CD4-positive, CD25-positive, alpha-beta regulatory T cell (primary cell): ENCODE measurements at regions not wholly inside any gene's neighbourhood (a gene's known extent, or its start where the extent isn't known, plus 50 kb on each side); places are given as distances from the start of the nearest gene placed in this dataset.

Experiments
- ATAC-seq, 2 donors: fragments of 150-1000 bp; cut with Tn5 transposase; one replicate each; pipeline ENCODE4 v1.10.0; 2021; ENCODE audit warnings: low read depth in 2 of 2, moderate number of reproducible peaks in 2 of 2, moderate library complexity in 1 of 2
- DNase-seq, 3 donors: peaks; one replicate each; pipeline versions ENCODE4 v3.0.0 to v3.0.0-alpha.2; 2012 to 2022; ENCODE audit warnings: mixed read lengths in 1 of 3
- H3K27ac ChIP-seq: one replicate; pipeline ENCODE4 v1.7.0; 2013; ENCODE audit warnings: mild to moderate bottlenecking, low read length; ENCODE audit not compliant: insufficient read depth, poor library complexity, severe bottlenecking
- H3K27me3 ChIP-seq: one replicate; pipeline ENCODE4 v1.7.0; 2013; ENCODE audit warnings: low read length; ENCODE audit not compliant: control insufficient read depth, insufficient read depth
- H3K36me3 ChIP-seq: one replicate; pipeline ENCODE4 v1.7.0; 2013; ENCODE audit warnings: mild to moderate bottlenecking, low read length, moderate library complexity; ENCODE audit not compliant: control insufficient read depth, insufficient read depth
- H3K4me1 ChIP-seq: 2 replicates; pipeline ENCODE4 v1.7.0; 2013; ENCODE audit warnings: mild to moderate bottlenecking, low read length; ENCODE audit not compliant: insufficient read depth, control insufficient read depth, poor library complexity, severe bottlenecking
- H3K4me3 ChIP-seq: one replicate; pipeline ENCODE4 v1.7.0; 2013; ENCODE audit warnings: low read depth, mild to moderate bottlenecking, low read length, moderate library complexity
- H3K9me3 ChIP-seq, 2 experiments: 1 replicate in 1 of 2; 2 replicates in 1 of 2; pipeline ENCODE4 v1.7.0; 2013; ENCODE audit warnings: low read length in 2 of 2, mild to moderate bottlenecking in 1 of 2, moderate library complexity in 1 of 2; ENCODE audit not compliant: control insufficient read depth in 2 of 2
- H3K27ac Mint-ChIP-seq, 3 donors: one replicate each; pipeline ENCODE4 v1.8.0; 2020 to 2022; ENCODE audit warnings: mild to moderate bottlenecking in 3 of 3, mixed read lengths in 3 of 3, moderate library complexity in 2 of 3
- H3K27me3 Mint-ChIP-seq: one replicate; pipeline ENCODE4 v1.8.0; 2022; ENCODE audit warnings: mild to moderate bottlenecking, mixed read lengths
- H3K36me3 Mint-ChIP-seq: one replicate; pipeline ENCODE4 v1.8.0; 2020; ENCODE audit warnings: mixed read lengths
- H3K4me1 Mint-ChIP-seq, 4 donors: one replicate each; pipeline ENCODE4 v1.8.0; 2020 to 2022; ENCODE audit warnings: mixed read lengths in 4 of 4, mild to moderate bottlenecking in 1 of 4
- H3K4me3 Mint-ChIP-seq, 4 donors: one replicate each; pipeline ENCODE4 v1.8.0; 2020 to 2022; ENCODE audit warnings: mild to moderate bottlenecking in 4 of 4, mixed read lengths in 4 of 4, moderate library complexity in 3 of 4
- H3K9me3 Mint-ChIP-seq, 7 donors: one replicate each; pipeline ENCODE4 v1.8.0; 2020 to 2022; ENCODE audit warnings: mixed read lengths in 7 of 7, mild to moderate bottlenecking in 3 of 7, moderate library complexity in 2 of 7

- no peaks in the 10 kb centered on the region for H3K36me3 ChIP-seq
- Mint-ChIP-seq H3K4me1 (no peaks in the 10 kb centered on the region), H3K27ac (no peak overlapping the region), H3K27me3 (no peaks in the 10 kb centered on the region), H3K9me3 (peaks cover 0 to 21% (median 0%) of the 10 kb centered on the region in 7 donors), H3K36me3 (no peaks in the 10 kb centered on the region), H3K4me3 (no peak overlapping the region)
- H3K9me3 ChIP-seq = no peaks in the 10 kb centered on the region
- no peaks in the 10 kb centered on the region for H3K27me3 ChIP-seq
- ATAC-seq (no peak), DNase-seq (no peak)
- no peak overlapping the region for H3K27ac ChIP-seq
- H3K4me3 ChIP-seq = no peak overlapping the region
- H3K4me1 ChIP-seq = no peaks in the 10 kb centered on the region
Measured at GRCh38 chr1:69284508-69284907, 283.2 kb upstream of the LRRC7 start.

DNA sequence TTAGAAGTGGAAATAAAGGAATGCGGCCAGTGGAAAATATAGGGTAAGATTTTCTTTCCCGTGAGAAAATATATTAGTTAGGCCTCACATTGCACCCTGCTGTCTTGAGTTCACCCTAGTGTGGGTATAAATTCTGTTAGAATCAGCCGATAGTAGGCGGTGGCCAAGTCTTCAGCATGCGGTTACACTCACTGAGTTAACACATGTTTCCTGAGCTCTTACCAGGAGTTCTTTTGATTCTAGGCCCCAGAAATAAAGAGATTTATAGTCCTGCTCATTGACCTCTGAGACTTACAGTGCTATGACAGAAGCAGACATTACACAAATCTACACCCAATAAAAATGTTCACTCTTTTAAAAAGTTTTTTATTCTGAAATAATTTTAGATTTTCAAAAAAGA, 279.3 kb upstream of the LRRC7 start:
- Mint-ChIP-seq H3K9me3 (peaks cover 0 to 17% (median 1%) of the 10 kb centered on the region in 7 donors), H3K27ac (no peak overlapping the region), H3K4me3 (no peak overlapping the region), H3K4me1 (no peaks in the 10 kb centered on the region), H3K36me3 (no peaks in the 10 kb centered on the region), H3K27me3 (no peaks in the 10 kb centered on the region)
- Histone ChIP-seq H3K4me3 (no peak overlapping the region), H3K36me3 (no peaks in the 10 kb centered on the region), H3K27me3 (no peaks in the 10 kb centered on the region), H3K9me3 (no peaks in the 10 kb centered on the region), H3K4me1 (no peaks in the 10 kb centered on the region), H3K27ac (no peak overlapping the region)
- no peak for DNase-seq
- ATAC-seq = no peak

GRCh38 chr1:69290291-69290690, 277.4 kb upstream of the LRRC7 start:
- H3K36me3 ChIP-seq = no peaks in the 10 kb centered on the region
- no peaks in the 10 kb centered on the region for H3K9me3 ChIP-seq
- Mint-ChIP-seq H3K4me3 (no peak overlapping the region), H3K9me3 (peaks cover 0 to 17% (median 1%) of the 10 kb centered on the region in 7 donors), H3K4me1 (no peaks in the 10 kb centered on the region), H3K27me3 (no peaks in the 10 kb centered on the region), H3K27ac (no peak overlapping the region), H3K36me3 (no peaks in the 10 kb centered on the region)
- no peaks in the 10 kb centered on the region for H3K4me1 ChIP-seq
- no peak overlapping the region for H3K27ac ChIP-seq
- no peaks in the 10 kb centered on the region for H3K27me3 ChIP-seq
- DNase-seq (no peak), ATAC-seq (no peak)
- H3K4me3 ChIP-seq = no peak overlapping the region

DNA sequence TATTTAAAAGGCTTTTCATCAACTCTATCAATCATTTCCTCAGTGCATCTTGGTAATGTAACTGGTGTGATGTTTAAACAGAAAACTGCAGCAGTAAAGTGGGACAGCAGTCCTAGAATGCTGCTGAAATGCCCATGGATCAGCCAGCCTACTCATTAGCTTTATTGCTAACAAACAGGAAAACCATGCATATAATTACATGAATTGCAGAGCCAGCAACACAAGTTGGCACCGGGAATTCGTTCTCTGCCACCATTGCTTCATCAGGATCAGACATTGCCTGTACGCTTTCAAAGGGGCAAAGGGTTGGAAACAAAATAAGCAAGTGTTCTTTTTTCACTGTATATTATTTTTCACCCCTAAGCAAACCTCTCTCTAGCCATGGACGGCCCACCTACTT, 276.2 kb upstream of the LRRC7 start:
- Mint-ChIP-seq H3K4me3 (no peak overlapping the region), H3K27me3 (no peaks in the 10 kb centered on the region), H3K27ac (no peak overlapping the region), H3K4me1 (no peaks in the 10 kb centered on the region), H3K36me3 (no peaks in the 10 kb centered on the region), H3K9me3 (peaks cover 0 to 17% (median 1%) of the 10 kb centered on the region in 7 donors)
- Histone ChIP-seq H3K27ac (no peak overlapping the region), H3K27me3 (no peaks in the 10 kb centered on the region), H3K36me3 (no peaks in the 10 kb centered on the region), H3K4me1 (no peaks in the 10 kb centered on the region), H3K9me3 (no peaks in the 10 kb centered on the region), H3K4me3 (no peak overlapping the region)
- DNase-seq = no peak
- no peak for ATAC-seq

- DNase-seq (no peak), ATAC-seq (no peak)
- no peak overlapping the region for H3K4me3 Mint-ChIP-seq
- no peak overlapping the region for H3K4me3 ChIP-seq
- H3K27ac ChIP-seq = no peak overlapping the region
- no peaks in the 10 kb centered on the region for H3K36me3 ChIP-seq
- H3K27me3 ChIP-seq = no peaks in the 10 kb centered on the region
- H3K36me3 Mint-ChIP-seq = no peaks in the 10 kb centered on the region
- H3K27ac Mint-ChIP-seq = no peak overlapping the region
- H3K9me3 ChIP-seq = no peaks in the 10 kb centered on the region
- H3K4me1 ChIP-seq = no peaks in the 10 kb centered on the region
- H3K9me3 Mint-ChIP-seq = peaks cover 0 to 11% (median 0%) of the 10 kb centered on the region in 7 donors
- no peaks in the 10 kb centered on the region for H3K27me3 Mint-ChIP-seq
- no peaks in the 10 kb centered on the region for H3K4me1 Mint-ChIP-seq
Measured at GRCh38 chr1:69292833-69293232, 274.9 kb upstream of the LRRC7 start.

DNA sequence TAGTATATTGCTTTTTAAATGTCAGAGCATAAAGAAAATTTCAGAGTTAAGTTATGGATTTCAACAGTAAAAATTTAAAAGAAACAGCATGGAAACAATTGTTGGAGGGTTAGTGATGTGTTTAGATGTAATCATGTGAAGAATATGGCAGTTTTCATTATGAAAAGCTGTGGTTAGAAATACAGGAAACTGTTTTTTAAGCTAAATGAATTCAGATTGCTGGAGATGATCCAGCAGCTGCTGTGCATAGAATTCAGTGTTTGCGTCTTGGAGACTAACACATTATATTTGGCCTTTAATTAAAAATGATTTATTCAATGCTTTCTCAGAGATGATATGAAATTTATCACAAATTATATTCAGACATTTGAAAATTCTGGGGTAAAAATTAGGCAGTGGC, 273.6 kb upstream of the LRRC7 start:
- DNase-seq (no peak), ATAC-seq (no peak)
- H3K9me3 ChIP-seq = no peaks in the 10 kb centered on the region
- H3K27me3 Mint-ChIP-seq = no peaks in the 10 kb centered on the region
- no peaks in the 10 kb centered on the region for H3K4me1 Mint-ChIP-seq
- H3K4me3 Mint-ChIP-seq = no peak overlapping the region
- peaks cover 0 to 2% (median 0%) of the 10 kb centered on the region in 7 donors for H3K9me3 Mint-ChIP-seq
- no peak overlapping the region for H3K4me3 ChIP-seq
- H3K36me3 ChIP-seq = no peaks in the 10 kb centered on the region
- H3K4me1 ChIP-seq = no peaks in the 10 kb centered on the region
- H3K36me3 Mint-ChIP-seq = no peaks in the 10 kb centered on the region
- H3K27ac ChIP-seq = no peak overlapping the region
- H3K27me3 ChIP-seq = no peaks in the 10 kb centered on the region
- no peak overlapping the region for H3K27ac Mint-ChIP-seq

GRCh38 chr1:69295265-69295664, 272.5 kb upstream of the LRRC7 start:
- H3K27ac Mint-ChIP-seq = no peak overlapping the region
- H3K4me3 Mint-ChIP-seq = no peak overlapping the region
- no peak for DNase-seq
- no peaks in the 10 kb centered on the region for H3K4me1 ChIP-seq
- no peaks in the 10 kb centered on the region for H3K36me3 Mint-ChIP-seq
- H3K27me3 ChIP-seq = no peaks in the 10 kb centered on the region
- H3K27ac ChIP-seq = no peak overlapping the region
- no peaks in the 10 kb centered on the region for H3K27me3 Mint-ChIP-seq
- peaks cover 0 to 2% (median 0%) of the 10 kb centered on the region in 7 donors for H3K9me3 Mint-ChIP-seq
- ATAC-seq = no peak
- H3K4me1 Mint-ChIP-seq = no peaks in the 10 kb centered on the region
- H3K4me3 ChIP-seq = no peak overlapping the region
- H3K9me3 ChIP-seq = no peaks in the 10 kb centered on the region
- no peaks in the 10 kb centered on the region for H3K36me3 ChIP-seq

DNA sequence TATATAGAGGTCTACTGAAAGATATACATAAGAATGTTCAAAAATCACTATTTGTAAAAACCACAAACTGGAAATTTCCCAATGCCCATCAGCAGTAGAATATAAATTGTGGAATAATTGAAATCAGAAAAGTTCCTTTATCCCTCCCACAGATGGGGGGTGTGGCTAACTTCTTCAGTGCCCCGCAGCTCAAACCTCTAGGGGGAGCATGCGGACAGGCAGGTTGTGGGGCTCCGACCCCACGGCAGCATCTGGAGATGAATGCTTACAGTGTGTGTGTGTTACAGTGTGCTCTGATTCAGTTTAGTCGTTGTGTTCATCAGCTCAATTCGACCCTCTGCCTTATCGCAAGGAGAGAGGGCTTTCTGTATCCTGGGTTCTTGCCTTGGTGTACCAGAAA, 262.1 kb upstream of the LRRC7 start:
- H3K27ac Mint-ChIP-seq = no peak overlapping the region
- H3K27me3 ChIP-seq = no peaks in the 10 kb centered on the region
- peaks cover 0 to 8% (median 4%) of the 10 kb centered on the region in 7 donors for H3K9me3 Mint-ChIP-seq
- ATAC-seq = no peak
- no peaks in the 10 kb centered on the region for H3K27me3 Mint-ChIP-seq
- H3K4me1 ChIP-seq = no peaks in the 10 kb centered on the region
- no peak for DNase-seq
- no peaks in the 10 kb centered on the region for H3K9me3 ChIP-seq
- no peaks in the 10 kb centered on the region for H3K36me3 Mint-ChIP-seq
- no peak overlapping the region for H3K4me3 Mint-ChIP-seq
- no peak overlapping the region for H3K27ac ChIP-seq
- no peaks in the 10 kb centered on the region for H3K36me3 ChIP-seq
- H3K4me1 Mint-ChIP-seq = no peaks in the 10 kb centered on the region
- H3K4me3 ChIP-seq = no peak overlapping the region
